GM21526 (cell line): ENCODE measurements at regions not wholly inside any gene's neighbourhood (a gene's known extent, or its start where the extent isn't known, plus 50 kb on each side); places are given as distances from the start of the nearest gene placed in this dataset.

Source experiments
- ATAC-seq: cut with Tn5 transposase; IDR thresholded peaks from one replicate; pipeline ENCODE4 v1.9.1; 2021; ENCODE audit warnings: moderate library complexity; ENCODE audit not compliant: unreplicated experiment, low FRiP score

- ATAC-seq, result no peak
Measured at GRCh38 chr9:118782790-118783463, 586.3 kb downstream of the BRINP1 start.

- ATAC-seq, result no peak
Measured at GRCh38 chr9:118784033-118784432, 585.2 kb downstream of the BRINP1 start.

- ATAC-seq, result no peak
Measured at GRCh38 chr9:118785456-118785855, 583.8 kb downstream of the BRINP1 start.

- no peak for ATAC-seq
Measured at GRCh38 chr9:118786877-118787276, 582.4 kb downstream of the BRINP1 start.

- ATAC-seq, result no peak
Measured at GRCh38 chr9:118809160-118809625, 560.0 kb downstream of the BRINP1 start.

GRCh38 chr9:118829334-118829733 is 539.9 kb downstream of the BRINP1 start:
- ATAC-seq, result no peak

GRCh38 chr9:118832371-118832770 is 536.9 kb downstream of the BRINP1 start:
- no peak for ATAC-seq

- ATAC-seq, result no peak
Measured at GRCh38 chr9:118836891-118837290, 532.3 kb downstream of the BRINP1 start.

- ATAC-seq, result no peak
Measured at GRCh38 chr9:118871531-118871930, 497.7 kb downstream of the BRINP1 start.

- no peak for ATAC-seq
Measured at GRCh38 chr9:118882684-118883083, 486.6 kb downstream of the BRINP1 start.

GRCh38 chr9:118883411-118883810 is 485.8 kb downstream of the BRINP1 start:
- no peak for ATAC-seq

- no peak for ATAC-seq
Measured at GRCh38 chr9:118891213-118891612, 478.0 kb downstream of the BRINP1 start.

- no peak for ATAC-seq
Measured at GRCh38 chr9:118896324-118897000, 472.8 kb downstream of the BRINP1 start.

GRCh38 chr9:118918180-118918579 is 451.1 kb downstream of the BRINP1 start:
- ATAC-seq, result no peak

- no peak for ATAC-seq
Measured at GRCh38 chr9:118928722-118929121, 440.5 kb downstream of the BRINP1 start.

- no peak for ATAC-seq
Measured at GRCh38 chr9:118929287-118929686, 439.9 kb downstream of the BRINP1 start.

GRCh38 chr9:118931941-118932340 is 437.3 kb downstream of the BRINP1 start:
- no peak for ATAC-seq

GRCh38 chr9:118938581-118938980 is 430.7 kb downstream of the BRINP1 start:
- ATAC-seq, result no peak

GRCh38 chr9:118940473-118940872 is 428.8 kb downstream of the BRINP1 start:
- no peak for ATAC-seq

GRCh38 chr9:118946669-118947068 is 422.6 kb downstream of the BRINP1 start:
- ATAC-seq, result no peak

GRCh38 chr9:118954857-118955256 is 414.4 kb downstream of the BRINP1 start:
- no peak for ATAC-seq

GRCh38 chr9:118957585-118957984 is 411.6 kb downstream of the BRINP1 start:
- ATAC-seq, result no peak
